H1 (cell line): ENCODE measurements at regions not wholly inside any gene's neighbourhood (a gene's known extent, or its start where the extent isn't known, plus 50 kb on each side); places are given as distances from the start of the nearest gene placed in this dataset.

Experiments
- CTCF ChIA-PET: fragments of 300-600 bp; sonication (Branson Sonifier 250); formaldehyde crosslinking; loops from one replicate; lab custom pipeline; 2021; ENCODE audit not compliant: partially characterized antibody; lab: Charles Lee
- POLR2A ChIA-PET: fragments of 300-600 bp; sonication (Branson Sonifier 250); formaldehyde crosslinking; loops from one replicate; lab custom pipeline; 2021; ENCODE audit warnings: inconsistent platforms; ENCODE audit not compliant: partially characterized antibody; lab: Charles Lee
- DNase-seq, 2 experiments: peaks; one replicate each; pipeline versions ENCODE4 v3.0.0 to v3.0.0-alpha.2; 2010 to 2022; ENCODE audit warnings: low spot score in 2 of 2, low read depth in 1 of 2, mixed read lengths in 1 of 2
- FAIRE-seq: peaks from 2 replicates; lab custom pipeline; 2011; peaks lifted over from hg19 to GRCh38; lab: Jason Lieb, UNC
- H2AFZ ChIP-seq: 2 replicates; pipeline ENCODE4 v1.8.1; 2012; ENCODE audit warnings: low read length, inconsistent platforms
- H2AK5ac ChIP-seq: 2 replicates; pipeline ENCODE4 v1.6.1; 2013; ENCODE audit warnings: low read depth, low read length
- H2BK120ac ChIP-seq: replicated peaks from 2 replicates; pipeline ENCODE3; 2013; ENCODE audit warnings: low read depth, low read length, inconsistent platforms
- H2BK12ac ChIP-seq: 2 replicates; pipeline ENCODE4 v1.6.1; 2013; ENCODE audit warnings: low read depth, low read length
- H2BK15ac ChIP-seq: 2 replicates; pipeline ENCODE4 v1.6.1; 2013; ENCODE audit warnings: low read length
- H2BK20ac ChIP-seq: 2 replicates; pipeline ENCODE4 v1.6.1; 2013; ENCODE audit warnings: low read length
- H2BK5ac ChIP-seq: 2 replicates; pipeline ENCODE4 v1.6.1; 2013; ENCODE audit warnings: low read depth, low read length
- H3K14ac ChIP-seq: 2 replicates; pipeline ENCODE4 v1.6.1; 2013; ENCODE audit warnings: inconsistent platforms; ENCODE audit not compliant: insufficient read length
- H3K18ac ChIP-seq: 2 replicates; pipeline ENCODE4 v1.6.1; 2013; ENCODE audit warnings: low read length; ENCODE audit errors: extremely low read depth
- H3K23ac ChIP-seq: 2 replicates; pipeline ENCODE4 v1.6.1; 2013; ENCODE audit warnings: inconsistent platforms; ENCODE audit not compliant: insufficient read length
- H3K23me2 ChIP-seq: 2 replicates; pipeline ENCODE4 v1.6.1; 2013; ENCODE audit warnings: low read depth, low read length
- H3K27ac ChIP-seq: 2 replicates; pipeline ENCODE4 v1.6.1; 2011; ENCODE audit warnings: low read depth, low read length, inconsistent platforms
- H3K27me3 ChIP-seq, 4 experiments: replicated peaks in 1 of 4; 1 replicate in 1 of 4; 2 replicates in 3 of 4; pipeline versions ENCODE4 v1.6.1 to v1.8.1; 2011 to 2013; ENCODE audit warnings: low read length in 3 of 4, mild to moderate bottlenecking in 3 of 4, inconsistent platforms in 2 of 4, mixed read lengths in 2 of 4, moderate library complexity in 1 of 4; ENCODE audit not compliant: control insufficient read depth in 3 of 4, insufficient read depth in 3 of 4; ENCODE audit errors: extremely low read depth in 1 of 4
- H3K36me3 ChIP-seq, 4 experiments: 2 replicates each; pipeline versions ENCODE4 v1.6.1 to v1.8.1; 2011 to 2013; ENCODE audit warnings: mild to moderate bottlenecking in 4 of 4, low read length in 3 of 4, moderate library complexity in 2 of 4, control low read depth in 1 of 4, inconsistent platforms in 1 of 4; ENCODE audit not compliant: insufficient read depth in 4 of 4, control insufficient read depth in 2 of 4
- H3K4ac ChIP-seq: replicated peaks from 2 replicates; pipeline ENCODE3; 2013; ENCODE audit warnings: low read length, low read depth, mixed read lengths, inconsistent platforms; ENCODE audit not compliant: insufficient read length
- H3K4me1 ChIP-seq, 4 experiments: replicated peaks in 1 of 4; 1 replicate in 1 of 4; 2 replicates in 3 of 4; pipeline versions ENCODE4 v1.6.1 to v1.8.1; 2011 to 2013; ENCODE audit warnings: low read length in 3 of 4, inconsistent platforms in 2 of 4, mixed read lengths in 1 of 4; ENCODE audit not compliant: insufficient read depth in 4 of 4, control insufficient read depth in 3 of 4
- H3K4me2 ChIP-seq, 2 experiments: 2 replicates each; pipeline versions ENCODE4 v1.6.1 to v1.8.1; 2011 to 2013; ENCODE audit warnings: low read depth in 2 of 2, low read length in 2 of 2, control low read depth in 1 of 2, inconsistent platforms in 1 of 2, mild to moderate bottlenecking in 1 of 2; ENCODE audit not compliant: insufficient read depth in 1 of 2
- H3K4me3 ChIP-seq, 4 experiments: fragments of 200-600, 300-600 bp in 1 of 4; sonication (generic), shearing (Covaris generic), sonication (Bioruptor Twin) in 1 of 4; 2 replicates each; pipeline versions ENCODE4 v1.5.1 to v1.8.1; 2011 to 2016; ENCODE audit warnings: low read length in 4 of 4, low read depth in 3 of 4, control low read depth in 2 of 4, inconsistent platforms in 2 of 4, mild to moderate bottlenecking in 2 of 4, mixed read lengths in 1 of 4, moderate library complexity in 1 of 4; ENCODE audit not compliant: insufficient read depth in 2 of 4; ENCODE audit errors: extremely low read depth in 1 of 4
- H3K56ac ChIP-seq: replicated peaks from 2 replicates; pipeline ENCODE3; 2013; ENCODE audit warnings: low read depth, mild to moderate bottlenecking, mixed read lengths, low read length, inconsistent platforms; ENCODE audit not compliant: insufficient read length
- H3K79me1 ChIP-seq: 2 replicates; pipeline ENCODE4 v1.6.1; 2013; ENCODE audit warnings: low read depth, low read length, control low read depth
- H3K79me2 ChIP-seq, 2 experiments: 2 replicates each; pipeline versions ENCODE4 v1.6.1 to v1.8.1; 2012 to 2013; ENCODE audit warnings: low read length in 2 of 2, mild to moderate bottlenecking in 2 of 2, inconsistent platforms in 1 of 2; ENCODE audit not compliant: insufficient read depth in 2 of 2, control insufficient read depth in 1 of 2
- H3K9ac ChIP-seq, 4 experiments: replicated peaks in 1 of 4; 1 replicate in 1 of 4; 2 replicates in 3 of 4; pipeline versions ENCODE4 v1.6.1 to v1.8.1; 2011 to 2013; ENCODE audit warnings: low read depth in 3 of 4, low read length in 3 of 4, control low read depth in 2 of 4, mild to moderate bottlenecking in 2 of 4, moderate library complexity in 2 of 4, inconsistent platforms in 1 of 4; ENCODE audit errors: extremely low read depth in 1 of 4
- H3K9me3 ChIP-seq, 2 experiments: 2 replicates each; pipeline versions ENCODE4 v1.6.1 to v1.8.1; 2012 to 2013; ENCODE audit warnings: mild to moderate bottlenecking in 2 of 2, moderate library complexity in 2 of 2, control low read depth in 1 of 2, inconsistent platforms in 1 of 2, low read depth in 1 of 2, low read length in 1 of 2, mixed read lengths in 1 of 2; ENCODE audit not compliant: insufficient read depth in 2 of 2
- H4K20me1 ChIP-seq, 2 experiments: replicated peaks in 1 of 2; 2 replicates each; pipeline versions ENCODE3 to v1.8.1; 2011 to 2013; ENCODE audit warnings: inconsistent platforms in 2 of 2, low read length in 2 of 2, mild to moderate bottlenecking in 1 of 2; ENCODE audit not compliant: insufficient read depth in 2 of 2, control insufficient read depth in 1 of 2
- H4K5ac ChIP-seq: 2 replicates; pipeline ENCODE4 v1.6.1; 2013; ENCODE audit warnings: low read length, low read depth, mixed read lengths, inconsistent platforms; ENCODE audit not compliant: insufficient read length
- H4K8ac ChIP-seq: 2 replicates; pipeline ENCODE4 v1.8.0; 2013; ENCODE audit warnings: mild to moderate bottlenecking, moderate library complexity, low read length, inconsistent platforms; ENCODE audit not compliant: insufficient read depth; ENCODE audit errors: extremely low read depth
- H4K91ac ChIP-seq: replicated peaks from 2 replicates; pipeline ENCODE3; 2013; ENCODE audit warnings: low read length, mixed read lengths, inconsistent platforms; ENCODE audit not compliant: insufficient read length
- CHD2 ChIP-seq: IDR thresholded peaks from 2 replicates; pipeline ENCODE4 v1.6.1; 2012; ENCODE audit warnings: low read length, improper control_type of control experiment
- FOSL1 ChIP-seq: IDR thresholded peaks from 2 replicates; pipeline ENCODE4 v1.6.1; 2011; ENCODE audit warnings: mild to moderate bottlenecking, low read depth, low read length, moderate library complexity; ENCODE audit not compliant: insufficient read depth
- HDAC2 ChIP-seq, 2 experiments: fragments of 300-600 bp in 1 of 2; sonication (generic) in 1 of 2; IDR thresholded peaks; 2 replicates each; pipeline ENCODE4 v1.6.1; 2011 to 2012; ENCODE audit warnings: low read depth in 2 of 2, low read length in 2 of 2, mild to moderate bottlenecking in 2 of 2, moderate library complexity in 2 of 2, borderline replicate concordance in 1 of 2, inconsistent platforms in 1 of 2
- POLR2AphosphoS5 ChIP-seq: IDR thresholded peaks from 2 replicates; pipeline ENCODE4 v1.6.1; 2011; ENCODE audit warnings: low read depth, low read length
- WGBS, 2 experiments: shearing (Covaris generic) in 1 of 2; methylation state at CpG; one replicate each; pipeline versions ENCODE4 v1.1.6 to v1.1.7; 2013 to 2015; ENCODE audit warnings: low lambda C conversion rate in 2 of 2, mixed read lengths in 2 of 2, inconsistent platforms in 1 of 2, low coverage in 1 of 2, missing lambda C conversion rate in 1 of 2; ENCODE audit not compliant: insufficient replicate concordance in 2 of 2, insufficient coverage in 1 of 2, insufficient read length in 1 of 2; ENCODE audit errors: extremely low coverage in 1 of 2, missing lambda C conversion rate in 1 of 2; 5-methylcytosine and 5-hydroxymethylcytosine counted together

GRCh38 chr14:71554323-71554722 is 377.9 kb upstream of the RGS6 start:
- Histone ChIP-seq H4K91ac (no peak overlapping the region), H3K4me1 (no peaks in the 10 kb centered on the region), H4K20me1 (no peaks in the 10 kb centered on the region), H2BK20ac (no peak overlapping the region), H2AFZ (no peak overlapping the region), H3K4ac (no peak overlapping the region), H3K9ac (no peak overlapping the region), H3K79me2 (peaks cover 0 to 5% of the 10 kb centered on the region in 2 experiments; a peak in 1 of 4 replicates), H2BK5ac (no peak overlapping the region), H3K56ac (no peak overlapping the region), H3K36me3 (no peaks in the 10 kb centered on the region), H3K18ac (no peak overlapping the region), H2BK12ac (no peak overlapping the region), H4K5ac (no peak overlapping the region), H3K4me3 (no peak overlapping the region), H3K23ac (no peak overlapping the region), H3K23me2 (no peaks in the 10 kb centered on the region), H4K8ac (no peak overlapping the region), H2BK15ac (no peak overlapping the region), H3K14ac (no peak overlapping the region), H3K27ac (no peak overlapping the region), H3K79me1 (no peaks in the 10 kb centered on the region; the same call in 1 of the 2 replicates), H2AK5ac (no peak overlapping the region), H2BK120ac (no peak overlapping the region), H3K4me2 (no peak overlapping the region), H3K27me3 (no peaks in the 10 kb centered on the region), H3K9me3 (no peaks in the 10 kb centered on the region)
- ChIA-PET CTCF (interaction anchor here (1.4 to 1.5 kb wide), 2 partner anchors 27 to 451 kb away, joined by 3 to 7 read pairs; no protein-coding TSS in a partner anchor), POLR2A (interaction anchor here (0.7 kb wide), 1 partner anchor 23 kb away, joined by 3 read pairs; no protein-coding TSS in a partner anchor)
- WGBS, 2 experiments, result 83% methylated on average over 2 of the region's 2 CpGs; no CpG with 5 or more reads in 1 of the 2 experiments
- FAIRE-seq, result no peak
- no peak for DNase-seq
- TF ChIP-seq CHD2 (no peak), FOSL1 (no peak), POLR2AphosphoS5 (no peak), HDAC2 (IDR thresholded peaks at IDR 0.05; ENCODE audit: borderline replicate concordance in 1 of 2, low read depth in 2 of 2, low read length in 2 of 2) (no peak)
